Upper lobe of right lung (tissue), 1 donor: ENCODE measurements at regions not wholly inside any gene's neighbourhood (a gene's known extent, or its start where the extent isn't known, plus 50 kb on each side); places are given as distances from the start of the nearest gene placed in this dataset.

Experiments used
- ATAC-seq: fragments of 200-7000 bp; cut with Tn5 transposase; one replicate; pipeline ENCODE4 v1.9.1; 2020; ENCODE audit warnings: mild to moderate bottlenecking, moderate library complexity
- DNase-seq: peaks from one replicate; pipeline ENCODE4 v3.0.0-alpha.2; 2020
- H3K27ac ChIP-seq: fragments of 200-600 bp; one replicate; pipeline ENCODE4 v1.8.0; 2022
- H3K27me3 ChIP-seq: fragments of 200-600 bp; one replicate; pipeline ENCODE4 v1.8.0; 2022; ENCODE audit warnings: mild to moderate bottlenecking
- H3K36me3 ChIP-seq: fragments of 200-600 bp; one replicate; pipeline ENCODE4 v1.8.0; 2022
- H3K4me1 ChIP-seq: fragments of 200-600 bp; one replicate; pipeline ENCODE4 v1.8.0; 2022
- H3K4me3 ChIP-seq: fragments of 200-600 bp; one replicate; pipeline ENCODE4 v1.8.0; 2022; ENCODE audit warnings: mild to moderate bottlenecking
- H3K9me3 ChIP-seq: fragments of 200-600 bp; one replicate; pipeline ENCODE4 v1.8.0; 2022
- CTCF ChIP-seq: fragments of 200-600 bp; IDR thresholded peaks from one replicate; pipeline ENCODE4 v1.8.0; 2022; ENCODE audit warnings: antibody characterized with exemption
- intact Hi-C: fragments of 100-400 bp; cut with DNase I; formaldehyde crosslinking; loops from one replicate; pipeline ENCODE4 v1.11.0; 2022
- donor health status: DM: no; HTN: yes; CAD: no; lungs with severe emphysema.

DNA sequence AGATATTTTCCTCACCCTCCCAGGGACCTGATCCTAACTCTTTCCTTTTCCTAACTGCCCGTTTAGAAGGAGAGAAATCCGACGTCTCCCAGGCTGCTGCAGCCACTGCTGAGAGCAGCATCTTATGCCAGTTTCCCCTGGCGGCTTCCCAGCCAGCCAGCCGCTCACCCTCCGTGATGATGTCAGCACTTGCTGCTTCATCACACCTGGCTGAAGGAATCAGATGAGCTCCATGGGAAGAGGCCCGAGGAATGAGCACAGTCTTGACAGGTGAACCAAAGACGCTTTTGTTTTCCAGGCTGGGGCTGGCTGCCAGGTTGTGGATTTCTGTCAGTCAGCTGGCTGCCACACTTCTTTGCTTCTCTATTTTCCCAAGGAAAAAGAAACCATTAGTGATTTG is 445.1 kb upstream of the RBMS3 start:
- Histone ChIP-seq H3K27ac (no peak overlapping the region), H3K4me3 (no peak overlapping the region), H3K9me3 (no peaks in the 10 kb centered on the region), H3K36me3 (no peaks in the 10 kb centered on the region), H3K4me1 (no peaks in the 10 kb centered on the region), H3K27me3 (no peaks in the 10 kb centered on the region)
- intact Hi-C loops = no loop called here
- ATAC-seq = peak; percentile 40
- DNase-seq = peak; percentile 50
- no peak for TF ChIP-seq CTCF

DNA sequence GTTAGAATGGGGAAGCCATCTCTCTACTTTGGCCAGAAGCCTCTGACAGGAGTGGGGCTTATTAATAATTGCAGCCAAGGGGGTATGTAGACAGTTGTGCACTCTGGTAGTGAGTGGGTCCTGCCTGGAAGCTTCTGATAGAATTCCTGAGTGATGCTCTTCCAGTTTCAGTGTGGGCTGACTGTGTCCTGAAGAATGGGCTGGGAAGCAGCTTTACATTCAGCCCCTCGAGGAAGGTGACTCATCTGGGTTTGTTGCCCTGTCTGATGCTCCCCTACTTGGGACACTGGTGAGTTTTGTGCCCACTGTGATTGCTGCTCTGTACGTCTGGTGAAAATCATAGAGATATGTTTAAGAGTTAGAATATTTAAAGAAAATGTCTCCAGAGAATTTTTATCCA is 444.7 kb upstream of the RBMS3 start:
- no peak for TF ChIP-seq CTCF
- Histone ChIP-seq H3K4me1 (no peaks in the 10 kb centered on the region), H3K9me3 (no peaks in the 10 kb centered on the region), H3K27me3 (no peaks in the 10 kb centered on the region), H3K4me3 (no peak overlapping the region), H3K36me3 (no peaks in the 10 kb centered on the region), H3K27ac (no peak overlapping the region)
- DNase-seq (no peak), ATAC-seq (no peak)
- intact Hi-C loops = no loop called here

DNA sequence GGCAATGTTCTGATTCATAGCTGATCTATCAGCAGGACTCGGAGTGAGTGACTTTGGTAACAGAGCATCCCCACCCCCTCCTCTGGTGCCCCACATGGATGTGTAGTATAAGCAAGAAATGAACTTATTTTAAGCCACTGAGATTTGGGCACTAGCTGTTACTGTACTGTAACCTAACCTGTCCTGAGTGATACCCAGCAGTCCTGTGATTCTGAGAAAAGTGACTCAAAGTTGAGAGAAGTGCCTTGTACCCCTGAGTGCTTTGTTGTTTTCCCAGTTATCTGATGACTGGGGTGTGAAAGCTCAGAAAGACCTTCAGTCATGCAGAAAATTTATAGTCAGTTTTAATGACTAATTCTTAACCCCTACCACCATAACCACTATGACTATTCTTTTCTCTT is 439.9 kb upstream of the RBMS3 start:
- no peak overlapping the region for H3K27ac ChIP-seq
- TF ChIP-seq CTCF = no peak
- no peak for DNase-seq
- no peak overlapping the region for H3K4me3 ChIP-seq
- no peaks in the 10 kb centered on the region for H3K9me3 ChIP-seq
- H3K36me3 ChIP-seq = no peaks in the 10 kb centered on the region
- no peak for ATAC-seq
- intact Hi-C loops = no loop called here
- H3K4me1 ChIP-seq = no peaks in the 10 kb centered on the region
- no peaks in the 10 kb centered on the region for H3K27me3 ChIP-seq

DNA sequence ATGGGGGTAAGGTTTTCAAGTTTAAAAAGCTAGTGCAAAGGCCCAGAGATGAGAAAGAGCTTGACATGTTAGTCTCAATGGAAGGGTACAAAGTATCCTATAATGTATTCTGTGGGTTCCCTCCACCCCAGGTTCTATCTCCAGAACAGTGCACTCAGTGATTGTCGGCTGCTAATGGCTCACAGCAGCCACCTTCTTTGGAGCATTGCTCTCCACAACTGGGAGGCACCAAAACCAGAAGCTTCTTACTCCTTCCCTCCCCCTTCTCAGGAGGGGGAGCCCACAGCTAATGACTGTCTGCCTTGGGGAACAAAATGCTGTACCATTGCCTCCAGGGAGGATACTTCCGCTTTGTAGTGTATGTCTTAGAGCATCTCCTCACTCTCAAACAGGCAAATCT is 439.4 kb upstream of the RBMS3 start:
- Histone ChIP-seq H3K27ac (no peak overlapping the region), H3K36me3 (no peaks in the 10 kb centered on the region), H3K4me3 (no peak overlapping the region), H3K4me1 (no peaks in the 10 kb centered on the region), H3K9me3 (no peaks in the 10 kb centered on the region), H3K27me3 (no peaks in the 10 kb centered on the region)
- no peak for TF ChIP-seq CTCF
- DNase-seq = no peak
- no peak for ATAC-seq
- intact Hi-C loops = no loop called here

DNA sequence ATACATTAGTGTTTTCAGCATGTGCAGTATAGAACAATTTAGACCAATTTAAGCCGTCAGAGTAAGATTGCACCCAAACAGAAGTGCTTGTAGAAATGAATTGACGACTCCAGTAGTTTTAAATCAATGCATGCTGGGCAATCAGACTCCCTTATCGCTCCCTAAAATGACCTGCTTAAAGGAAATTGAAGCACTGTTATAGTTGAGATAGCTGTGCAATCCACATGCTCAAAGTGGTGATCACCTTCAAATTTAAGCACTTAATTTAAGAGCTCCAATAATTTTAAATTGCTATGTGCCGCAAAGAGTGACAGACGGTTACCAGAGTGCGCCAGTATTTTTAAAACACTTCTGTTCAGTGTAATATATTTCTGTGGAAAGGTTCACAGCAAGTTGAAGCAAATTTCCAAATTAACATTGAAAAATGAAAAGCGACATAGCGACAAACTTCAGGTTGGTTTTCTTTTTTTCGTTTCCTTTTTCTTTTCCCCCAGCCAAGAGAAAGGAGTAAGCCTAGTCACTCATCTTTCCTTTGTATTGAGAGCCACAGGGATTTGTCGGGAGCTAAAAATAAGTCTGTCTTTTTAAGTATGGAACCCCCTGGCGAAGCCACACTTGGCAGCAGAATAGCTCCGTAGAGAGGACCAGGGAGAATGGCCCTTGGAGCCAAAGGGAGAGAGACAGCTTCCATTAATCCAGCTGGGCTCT is 436.4 kb upstream of the RBMS3 start:
- no peak for DNase-seq
- intact Hi-C loops = no loop called here
- Histone ChIP-seq H3K27me3 (no peaks in the 10 kb centered on the region), H3K36me3 (no peaks in the 10 kb centered on the region), H3K9me3 (no peaks in the 10 kb centered on the region), H3K4me3 (no peak overlapping the region), H3K4me1 (no peaks in the 10 kb centered on the region), H3K27ac (no peak overlapping the region)
- no peak for TF ChIP-seq CTCF
- no peak for ATAC-seq

- DNase-seq (no peak), ATAC-seq (no peak)
- Histone ChIP-seq H3K27me3 (no peaks in the 10 kb centered on the region), H3K4me1 (no peaks in the 10 kb centered on the region), H3K4me3 (no peak overlapping the region), H3K27ac (no peak overlapping the region), H3K9me3 (no peaks in the 10 kb centered on the region), H3K36me3 (no peaks in the 10 kb centered on the region)
- no peak for TF ChIP-seq CTCF
- intact Hi-C loops = no loop called here
Measured at GRCh38 chr3:28845006-28845324, 435.9 kb upstream of the RBMS3 start.
